Gastrocnemius medialis (tissue), 4 donors: ENCODE measurements at regions not wholly inside any gene's neighbourhood (a gene's known extent, or its start where the extent isn't known, plus 50 kb on each side); places are given as distances from the start of the nearest gene placed in this dataset.
"Not testable (repeated sequence)": the region's sequence is repeated elsewhere in the genome, so short reads cannot be mapped to it uniquely, and the experiment has no call there.

Source experiments
- CTCF ChIP-seq, 5 experiments: fragments of 450-650 bp in 3 of 5; fragments of 200-600 bp in 2 of 5; sonication (generic) in 2 of 5; IDR thresholded peaks in 4 of 5; conservative IDR thresholded peaks in 1 of 5; 1 replicate in 4 of 5; 2 replicates in 1 of 5; pipeline ENCODE4 v1.5.1; 2016 to 2019; ENCODE audit warnings: antibody characterized with exemption in 5 of 5, mild to moderate bottlenecking in 3 of 5, moderate library complexity in 3 of 5
- POLR2A ChIP-seq, 2 donors: fragments of 450-650 bp; IDR thresholded peaks; one replicate each; pipeline ENCODE4 v1.6.1; 2017; ENCODE audit warnings: antibody characterized with exemption in 2 of 2, mild to moderate bottlenecking in 2 of 2, moderate library complexity in 2 of 2

GRCh38 chr13:91057507-91057906, 290.0 kb upstream of the MIR17HG start:
- TF ChIP-seq CTCF (IDR thresholded peaks at IDR 0.05 in 4 of 5, conservative IDR thresholded peaks at IDR 0.05 in 1 of 5); POLR2A (IDR thresholded peaks at IDR 0.05): not testable (repeated sequence)
